ENCODE measurements at regions not wholly inside any gene's neighbourhood (a gene's known extent, or its start where the extent isn't known, plus 50 kb on each side); places are given as distances from the start of the nearest gene placed in this dataset.
"Not testable (repeated sequence)": the region's sequence is repeated elsewhere in the genome, so short reads cannot be mapped to it uniquely, and the experiment has no call there.

DNA sequence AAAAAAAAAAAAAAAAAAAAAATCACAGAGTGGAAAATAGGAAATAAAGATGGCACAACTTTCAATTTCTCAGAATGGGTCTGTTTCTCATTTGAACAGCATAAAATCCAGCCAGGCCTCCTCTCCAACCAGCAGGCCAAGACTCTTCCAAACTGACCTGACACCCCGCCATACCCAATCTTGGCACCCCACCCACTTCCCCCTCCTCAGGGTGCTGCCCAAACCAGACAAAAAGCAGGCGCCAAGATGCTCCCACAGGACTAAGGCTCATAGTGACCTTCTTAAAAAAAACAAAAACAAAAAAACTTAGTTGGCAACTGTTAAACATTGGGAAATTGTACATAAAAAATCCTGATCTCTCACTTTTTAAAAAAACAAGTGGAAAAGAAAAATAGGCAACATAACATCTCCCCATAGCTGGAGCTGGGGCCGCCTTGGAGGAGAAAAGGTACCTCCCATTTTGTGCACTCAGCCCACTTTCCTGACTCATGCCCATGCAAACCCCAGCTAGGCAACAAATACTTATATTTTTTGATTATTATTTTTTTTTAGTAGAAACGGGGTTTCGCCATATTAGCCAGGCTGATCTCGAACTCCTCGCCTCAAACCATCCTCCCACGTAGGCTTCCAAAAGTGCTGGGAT, 205.9 kb downstream of the NPIPA8 start:
- not testable (repeated sequence) for H3K9me3 ChIP-seq (replicated peaks); H3K27ac ChIP-seq; DNase-seq (ENCODE audit: low read depth in 1 of 2, low spot score in 2 of 2); H3K27me3 ChIP-seq (replicated peaks); H3K4me1 ChIP-seq (replicated peaks); H3K36me3 ChIP-seq; H3K4me3 ChIP-seq

DNA sequence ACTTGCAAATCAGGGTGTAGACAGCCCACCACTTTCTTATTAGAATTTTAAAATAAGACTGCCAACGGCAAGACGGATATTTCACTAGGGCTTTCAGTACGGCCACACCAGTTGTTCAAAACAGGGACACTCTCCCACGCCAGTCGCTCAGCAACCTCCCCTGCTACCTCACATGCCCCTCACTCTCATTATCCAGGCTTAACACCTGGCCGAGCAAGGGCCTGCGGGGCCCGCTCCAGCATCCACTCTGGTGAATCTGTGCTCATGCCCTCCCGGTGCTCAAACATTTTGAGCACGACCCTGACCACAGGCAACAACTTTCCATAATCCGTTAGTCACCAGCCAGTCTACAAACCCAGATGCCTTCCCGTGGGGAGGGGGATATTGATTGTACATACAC, 209.5 kb downstream of the NPIPA8 start:
- not testable (repeated sequence) for H3K9me3 ChIP-seq (replicated peaks); H3K36me3 ChIP-seq; H3K4me1 ChIP-seq (replicated peaks); DNase-seq (ENCODE audit: low read depth in 1 of 2, low spot score in 2 of 2); H3K27me3 ChIP-seq (replicated peaks); H3K4me3 ChIP-seq; H3K27ac ChIP-seq

DNA sequence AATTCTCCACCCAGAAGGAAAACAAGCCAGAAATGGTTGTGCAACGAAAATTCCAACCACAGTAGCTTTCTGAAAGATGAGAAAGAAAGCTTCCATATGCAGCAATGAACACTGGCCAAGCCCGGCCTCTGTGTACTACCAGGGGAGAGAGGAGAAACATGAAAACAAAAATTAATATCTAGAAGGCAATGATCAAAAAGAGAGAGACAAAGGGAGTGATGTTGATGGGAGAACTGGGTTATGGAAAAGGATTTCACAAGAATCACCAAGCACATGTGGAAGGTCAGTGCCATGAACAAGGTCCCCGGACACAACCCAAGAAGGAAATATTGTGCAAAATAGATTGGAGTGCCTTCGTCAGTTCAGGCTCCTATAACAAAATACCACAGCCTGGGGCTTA, 217.4 kb downstream of the NPIPA8 start:
- H3K27me3 ChIP-seq (replicated peaks); H3K9me3 ChIP-seq (replicated peaks); H3K27ac ChIP-seq; DNase-seq (ENCODE audit: low read depth in 1 of 2, low spot score in 2 of 2); H3K4me3 ChIP-seq; H3K36me3 ChIP-seq; H3K4me1 ChIP-seq (replicated peaks): not testable (repeated sequence)

DNA sequence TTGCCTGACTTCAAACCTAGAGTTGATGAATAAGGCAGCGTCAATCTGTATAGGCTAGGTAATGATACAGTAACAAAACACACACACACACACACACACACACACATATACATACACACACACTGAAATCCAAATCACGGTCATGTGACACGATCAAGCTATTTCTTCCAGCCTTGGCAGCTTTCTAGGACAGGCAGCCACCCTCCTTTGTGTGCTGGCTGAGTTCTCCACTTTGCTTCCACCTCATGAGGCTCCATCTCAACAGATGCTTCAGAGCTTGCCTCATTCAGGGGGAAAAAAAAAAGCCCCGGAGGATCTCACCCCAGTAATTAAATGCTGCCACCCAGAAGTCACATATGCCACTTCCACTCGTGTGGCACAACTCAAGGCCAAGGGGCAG, 217.9 kb downstream of the NPIPA8 start:
- H3K4me3 ChIP-seq; DNase-seq (ENCODE audit: low read depth in 1 of 2, low spot score in 2 of 2); H3K9me3 ChIP-seq (replicated peaks); H3K27ac ChIP-seq; H3K4me1 ChIP-seq (replicated peaks); H3K27me3 ChIP-seq (replicated peaks); H3K36me3 ChIP-seq: not testable (repeated sequence)

DNA sequence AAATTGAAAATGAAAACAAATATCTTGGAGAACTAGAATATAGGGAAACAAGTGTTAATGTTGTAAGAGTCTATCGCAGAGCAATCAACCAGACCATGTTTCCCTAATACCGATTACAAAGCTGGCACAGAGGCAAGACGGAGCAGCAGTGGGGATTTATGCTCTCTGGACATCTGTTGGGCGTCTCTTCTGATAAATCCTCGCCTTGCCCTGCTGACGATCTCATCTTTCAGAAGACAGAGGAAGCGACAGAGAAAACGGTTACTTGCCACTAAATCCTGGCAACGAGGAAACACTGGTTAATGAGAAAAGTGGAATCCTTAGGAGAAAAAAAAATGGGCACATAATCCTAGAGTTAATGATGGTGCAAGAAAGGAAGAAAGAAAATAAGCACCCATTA, 218.5 kb downstream of the NPIPA8 start:
- not testable (repeated sequence) for H3K36me3 ChIP-seq; H3K9me3 ChIP-seq (replicated peaks); H3K27ac ChIP-seq; H3K4me1 ChIP-seq (replicated peaks); H3K4me3 ChIP-seq; H3K27me3 ChIP-seq (replicated peaks)
- DNase-seq (ENCODE audit: low read depth in 1 of 2, low spot score in 2 of 2) = peak in 1 of 2 experiments; percentile 0

DNA sequence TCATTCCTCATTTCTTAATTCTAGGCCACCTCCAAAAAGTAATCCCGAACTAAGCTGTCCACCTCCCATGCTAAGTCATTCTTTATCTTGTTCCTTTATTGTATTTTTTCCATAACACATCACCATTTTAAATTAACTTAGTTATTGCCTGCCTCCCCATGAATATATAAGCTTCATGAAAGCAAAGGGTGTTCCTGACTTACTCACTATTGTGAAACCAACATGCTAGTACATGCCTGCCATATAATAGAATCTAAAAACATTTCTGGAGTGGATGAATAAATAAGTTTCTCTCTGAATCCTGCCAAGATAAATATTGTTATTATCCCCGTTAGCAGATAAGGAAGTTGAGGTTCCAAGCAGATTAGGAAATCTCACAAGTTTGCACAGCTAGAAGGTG, 232.1 kb downstream of the NPIPA8 start:
- H3K4me3 ChIP-seq; H3K9me3 ChIP-seq (replicated peaks); H3K27ac ChIP-seq; H3K27me3 ChIP-seq (replicated peaks); H3K4me1 ChIP-seq (replicated peaks); H3K36me3 ChIP-seq; DNase-seq (ENCODE audit: low read depth in 1 of 2, low spot score in 2 of 2): not testable (repeated sequence)

DNA sequence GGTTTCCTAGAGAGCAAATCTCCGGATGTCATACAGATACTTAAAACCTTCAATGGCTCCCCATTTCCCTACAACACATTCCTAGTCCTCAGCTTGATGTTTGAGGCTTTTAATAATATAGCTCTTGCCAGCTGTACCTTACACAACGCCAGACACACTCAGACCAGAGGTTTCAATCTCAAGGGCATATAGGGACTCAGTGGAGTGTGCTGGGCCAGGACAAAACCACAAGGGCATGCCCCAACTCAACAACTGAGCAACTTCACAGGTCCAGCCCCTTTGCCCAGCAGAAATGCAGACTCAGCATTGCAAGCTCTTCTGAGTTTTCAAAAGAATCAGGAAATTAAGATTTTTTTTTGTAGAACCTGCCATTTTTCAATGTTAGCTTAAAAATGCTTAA, 235.5 kb downstream of the NPIPA8 start:
- not testable (repeated sequence) for H3K4me1 ChIP-seq (replicated peaks); DNase-seq (ENCODE audit: low read depth in 1 of 2, low spot score in 2 of 2); H3K9me3 ChIP-seq (replicated peaks); H3K36me3 ChIP-seq; H3K27me3 ChIP-seq (replicated peaks); H3K27ac ChIP-seq; H3K4me3 ChIP-seq

DNA sequence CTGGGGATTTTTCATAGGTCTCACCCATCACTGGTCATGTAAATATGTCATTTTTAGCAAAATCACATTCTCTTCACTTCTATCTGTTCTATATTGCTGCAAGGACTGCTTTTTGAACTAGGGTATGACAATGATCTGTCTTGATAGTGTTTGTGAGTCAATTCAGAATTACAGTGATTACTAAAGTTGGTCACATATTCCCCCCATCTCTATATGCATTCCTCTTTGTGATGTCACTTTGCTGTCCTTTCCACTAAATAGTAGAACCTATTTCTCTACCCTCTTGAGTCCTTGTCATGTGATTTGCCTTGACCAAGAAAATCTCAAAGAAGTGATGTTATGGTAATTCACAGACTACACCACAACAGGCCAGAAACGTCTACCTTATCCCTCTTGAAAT, 243.9 kb downstream of the NPIPA8 start:
- not testable (repeated sequence) for H3K4me3 ChIP-seq; DNase-seq (ENCODE audit: low read depth in 1 of 2, low spot score in 2 of 2); H3K36me3 ChIP-seq; H3K27me3 ChIP-seq (replicated peaks); H3K9me3 ChIP-seq (replicated peaks); H3K27ac ChIP-seq; H3K4me1 ChIP-seq (replicated peaks)

DNA sequence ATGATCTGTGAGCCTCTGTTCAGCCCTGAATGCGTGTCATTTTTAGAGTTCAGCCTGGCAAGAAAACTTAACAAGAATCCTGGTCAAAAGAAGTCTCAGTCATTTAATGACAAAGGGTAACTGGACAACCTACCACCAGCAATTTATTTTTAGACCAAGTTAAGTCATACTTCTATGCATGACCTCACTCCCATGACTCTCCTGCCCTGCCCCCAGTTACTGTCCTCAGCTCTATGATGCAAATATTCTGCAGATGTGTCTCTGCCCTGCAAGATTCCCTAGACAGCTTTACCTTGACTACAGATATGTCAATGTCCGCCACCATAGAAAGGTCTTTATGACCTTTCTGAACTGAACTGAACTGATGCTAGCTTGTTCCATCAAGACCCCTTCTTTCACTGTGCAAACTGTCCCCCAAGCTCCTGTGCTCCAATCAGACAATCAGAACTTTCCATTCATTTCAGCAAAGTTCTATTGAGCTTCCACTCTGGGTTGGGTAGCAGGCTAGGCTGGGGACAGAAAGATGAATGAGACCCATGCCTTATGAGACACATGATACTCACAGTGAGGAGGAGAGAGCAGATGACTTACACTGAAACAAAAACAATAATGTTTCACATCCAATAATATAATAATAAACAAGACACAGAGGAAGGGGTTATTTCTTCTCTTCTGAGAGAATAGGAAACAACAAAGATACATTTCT, 255.7 kb downstream of the NPIPA8 start:
- H3K27me3 ChIP-seq (replicated peaks); H3K4me3 ChIP-seq; H3K9me3 ChIP-seq (replicated peaks); H3K27ac ChIP-seq; H3K36me3 ChIP-seq; DNase-seq (ENCODE audit: low read depth in 1 of 2, low spot score in 2 of 2); H3K4me1 ChIP-seq (replicated peaks): not testable (repeated sequence)

DNA sequence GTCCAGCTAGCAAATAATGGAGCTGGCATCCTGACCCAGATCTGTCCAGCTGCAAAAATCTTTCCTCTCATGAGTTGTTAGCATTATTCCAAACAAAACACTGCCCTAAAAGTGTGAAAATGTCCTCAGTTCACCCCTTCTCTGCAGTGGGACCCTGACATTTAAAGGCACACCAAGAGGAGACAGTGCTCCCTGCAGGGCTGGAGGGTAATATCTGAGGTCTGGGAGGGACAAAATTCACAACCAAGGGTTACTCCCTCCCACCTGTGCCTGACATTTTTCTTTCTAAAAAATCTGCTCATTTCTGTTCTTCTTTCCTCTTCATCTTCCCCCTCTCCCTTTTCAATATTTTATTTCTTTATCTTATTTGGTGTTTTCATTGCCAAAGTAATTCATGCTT, 258.6 kb downstream of the NPIPA8 start:
- H3K27me3 ChIP-seq (replicated peaks); H3K4me1 ChIP-seq (replicated peaks); H3K27ac ChIP-seq; H3K4me3 ChIP-seq; H3K9me3 ChIP-seq (replicated peaks); H3K36me3 ChIP-seq; DNase-seq (ENCODE audit: low read depth in 1 of 2, low spot score in 2 of 2): not testable (repeated sequence)

DNA sequence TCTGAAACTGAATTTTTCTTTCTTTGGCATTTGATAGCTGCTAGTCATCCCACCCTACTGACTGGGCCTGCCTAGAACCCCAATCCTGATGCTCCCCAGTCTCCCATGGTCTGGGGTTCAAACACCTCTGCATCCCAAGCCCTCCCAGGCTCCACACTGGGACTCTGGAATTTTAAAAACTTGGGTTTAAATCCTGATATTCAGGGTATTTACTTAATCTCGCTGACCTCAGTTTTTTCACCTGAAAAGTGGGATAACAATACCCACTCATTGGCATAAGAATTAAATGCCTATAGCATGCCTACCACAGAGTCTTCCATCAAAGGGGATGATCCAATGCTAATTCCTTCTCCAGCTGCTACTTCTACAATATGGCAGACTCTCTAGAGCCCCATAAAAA, 264.4 kb downstream of the NPIPA8 start:
- Histone ChIP-seq H3K4me1 (replicated peaks) (no peaks in the 10 kb centered on the region), H3K4me3 (no peak overlapping the region), H3K9me3 (replicated peaks) (no peaks in the 10 kb centered on the region), H3K27ac (no peak overlapping the region), H3K36me3 (no peaks in the 10 kb centered on the region), H3K27me3 (replicated peaks) (no peaks in the 10 kb centered on the region)
- no peak for DNase-seq (ENCODE audit: low read depth in 1 of 2, low spot score in 2 of 2)

DNA sequence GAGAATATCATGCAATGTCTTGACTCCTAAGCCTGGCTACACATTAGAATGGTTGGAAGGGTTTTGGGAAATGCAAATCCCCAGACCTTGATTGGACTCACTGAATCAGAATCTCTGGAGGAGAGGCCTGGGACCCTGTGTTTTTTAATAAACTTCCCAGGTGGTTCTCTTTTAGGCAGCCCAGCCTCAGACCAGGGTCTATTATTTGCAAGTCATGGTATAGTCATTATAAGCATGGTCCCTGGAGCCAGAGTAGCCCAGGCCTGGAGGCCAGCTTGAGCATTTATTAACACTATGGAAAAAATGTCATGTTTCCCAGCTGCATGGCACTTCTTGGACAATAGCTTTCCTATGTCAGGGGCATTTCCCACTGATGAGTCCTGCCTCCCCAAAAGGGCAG, 266.9 kb downstream of the NPIPA8 start:
- no peaks in the 10 kb centered on the region for H3K9me3 ChIP-seq (replicated peaks)
- no peak for DNase-seq (ENCODE audit: low read depth in 1 of 2, low spot score in 2 of 2)
- H3K4me1 ChIP-seq (replicated peaks) = no peaks in the 10 kb centered on the region
- no peaks in the 10 kb centered on the region for H3K36me3 ChIP-seq
- no peaks in the 10 kb centered on the region for H3K27me3 ChIP-seq (replicated peaks)
- H3K27ac ChIP-seq = no peak overlapping the region
- H3K4me3 ChIP-seq = no peak overlapping the region

DNA sequence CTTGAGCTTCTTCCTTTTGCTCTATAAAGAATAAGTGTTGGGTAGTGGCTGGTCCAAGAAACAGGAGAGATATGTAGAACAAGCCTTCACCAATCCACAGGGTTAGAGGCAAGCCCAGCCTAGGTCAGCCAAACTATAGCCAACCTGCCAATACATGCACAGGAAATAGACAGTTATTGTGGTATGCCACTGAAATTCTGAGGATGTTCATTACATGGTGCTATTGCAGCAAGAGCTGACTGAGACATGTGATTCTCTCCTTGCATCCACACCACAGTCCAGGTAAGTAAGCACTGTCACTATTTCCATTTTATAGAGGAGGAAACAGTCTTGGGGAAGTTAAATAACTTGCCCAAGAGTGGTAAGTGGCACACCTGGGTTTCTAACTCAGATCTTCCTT, 268.1 kb downstream of the NPIPA8 start:
- no peaks in the 10 kb centered on the region for H3K4me1 ChIP-seq (replicated peaks)
- no peaks in the 10 kb centered on the region for H3K9me3 ChIP-seq (replicated peaks)
- H3K27me3 ChIP-seq (replicated peaks) = no peaks in the 10 kb centered on the region
- no peaks in the 10 kb centered on the region for H3K36me3 ChIP-seq
- H3K27ac ChIP-seq = no peak overlapping the region
- H3K4me3 ChIP-seq = no peak overlapping the region
- DNase-seq (ENCODE audit: low read depth in 1 of 2, low spot score in 2 of 2) = no peak

DNA sequence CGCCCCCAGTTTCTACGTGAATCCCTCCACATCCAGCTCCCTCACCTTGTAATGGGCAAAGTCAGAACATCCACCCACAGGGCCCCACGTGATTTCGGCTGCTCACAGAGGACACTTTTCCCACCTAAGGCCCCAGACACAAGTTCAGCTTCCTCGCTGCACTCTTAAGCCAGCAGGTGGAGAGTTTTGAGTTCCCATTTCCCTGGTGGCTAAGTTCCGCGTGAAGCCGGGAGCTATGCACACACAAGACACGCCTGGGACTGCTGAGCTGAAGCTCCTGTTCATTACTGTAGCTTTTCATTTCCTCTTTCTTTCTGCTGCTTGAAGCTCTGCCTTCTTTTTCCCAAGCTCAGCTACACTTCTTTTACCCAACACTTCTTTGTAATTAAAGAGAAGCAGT, 273.8 kb downstream of the NPIPA8 start:
- Histone ChIP-seq H3K4me1 (replicated peaks) (no peaks in the 10 kb centered on the region), H3K9me3 (replicated peaks) (no peaks in the 10 kb centered on the region), H3K36me3 (no peaks in the 10 kb centered on the region), H3K27me3 (replicated peaks) (no peaks in the 10 kb centered on the region), H3K27ac (no peak overlapping the region), H3K4me3 (no peak overlapping the region)
- no peak for DNase-seq (ENCODE audit: low read depth in 1 of 2, low spot score in 2 of 2)

DNA sequence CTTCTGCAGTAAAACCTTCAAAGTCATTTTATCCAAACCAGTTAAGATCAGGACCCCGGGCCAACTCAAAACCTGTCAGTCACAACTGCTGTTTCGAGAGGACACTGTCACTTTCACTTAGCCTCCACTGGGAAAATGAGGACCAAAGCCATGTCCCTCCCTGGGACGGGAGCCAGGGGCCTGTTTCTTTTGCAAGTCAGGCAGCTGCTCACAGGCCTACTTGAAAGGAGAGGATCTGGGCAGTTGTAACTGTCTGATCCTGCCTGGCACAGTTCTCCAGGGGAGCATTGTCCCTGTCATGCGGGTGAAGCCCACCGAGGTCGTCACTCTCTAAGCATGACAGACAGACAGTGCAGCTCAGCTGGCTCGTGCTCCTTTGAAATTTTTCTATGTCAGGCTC, 276.2 kb downstream of the NPIPA8 start:
- no peaks in the 10 kb centered on the region for H3K27me3 ChIP-seq (replicated peaks)
- no peak overlapping the region for H3K4me3 ChIP-seq
- no peak overlapping the region for H3K27ac ChIP-seq
- no peaks in the 10 kb centered on the region for H3K4me1 ChIP-seq (replicated peaks)
- no peaks in the 10 kb centered on the region for H3K36me3 ChIP-seq
- no peaks in the 10 kb centered on the region for H3K9me3 ChIP-seq (replicated peaks)
- DNase-seq (ENCODE audit: low read depth in 1 of 2, low spot score in 2 of 2) = no peak
